Activated naive CD4-positive, alpha-beta T cell treated with anti-CD3 and anti-CD28 coated beads, Interleukin-2, amount 50 U/mL, for 72 hours (primary cell): ENCODE measurements at regions not wholly inside any gene's neighbourhood (a gene's known extent, or its start where the extent isn't known, plus 50 kb on each side); places are given as distances from the start of the nearest gene placed in this dataset.

Experiments
- ATAC-seq, 2 donors: fragments of 150-1000 bp; cut with Tn5 transposase; 2 replicates each; pipeline ENCODE4 v1.10.0; 2021; ENCODE audit warnings: mild to moderate bottlenecking in 2 of 2, moderate library complexity in 2 of 2
- DNase-seq, 2 donors: peaks; one replicate each; pipeline ENCODE4 v3.0.0; 2021 to 2022; ENCODE audit warnings: low spot score in 2 of 2
- H3K27ac Mint-ChIP-seq, 2 donors: one replicate each; pipeline ENCODE4 v1.8.0; 2022; ENCODE audit warnings: mild to moderate bottlenecking in 2 of 2, mixed read lengths in 2 of 2
- H3K36me3 Mint-ChIP-seq, 2 donors: one replicate each; pipeline ENCODE4 v1.8.0; 2022; ENCODE audit warnings: mixed read lengths in 2 of 2
- H3K9me3 Mint-ChIP-seq, 2 donors: one replicate each; pipeline ENCODE4 v1.8.0; 2022; ENCODE audit warnings: mixed read lengths in 2 of 2

GRCh38 chr20:39603219-39603618 is 641.1 kb downstream of the DHX35 start:
- Mint-ChIP-seq H3K27ac (no peak overlapping the region), H3K36me3 (no peaks in the 10 kb centered on the region), H3K9me3 (peaks cover 8 to 11% of the 10 kb centered on the region in 2 donors)
- DNase-seq: no peak
- no peak for ATAC-seq

GRCh38 chr20:39602649-39603048 is 640.5 kb downstream of the DHX35 start:
- ATAC-seq: no peak
- no peak for DNase-seq
- Mint-ChIP-seq H3K36me3 (no peaks in the 10 kb centered on the region), H3K9me3 (peaks cover 11 to 13% of the 10 kb centered on the region in 2 donors), H3K27ac (no peak overlapping the region)

DNA sequence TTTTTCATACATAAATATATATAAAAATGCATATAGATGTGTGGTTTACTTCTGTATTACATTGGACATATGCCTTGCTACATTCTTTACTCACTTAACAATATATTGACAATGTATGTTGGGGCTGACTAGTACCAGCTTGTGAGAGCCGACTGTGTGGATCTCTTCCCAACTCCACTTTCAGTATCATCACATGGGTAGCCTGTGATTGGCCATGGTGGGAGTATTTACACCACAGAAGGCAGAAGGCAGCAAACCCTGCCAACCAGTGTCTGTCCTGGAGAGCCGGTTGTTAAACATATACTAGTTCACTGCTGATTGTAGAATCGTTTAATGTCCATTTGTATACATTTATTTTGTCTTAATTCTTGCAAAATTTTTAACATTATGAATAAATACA is 638.7 kb downstream of the DHX35 start:
- DNase-seq (no peak), ATAC-seq (no peak)
- Mint-ChIP-seq H3K36me3 (no peaks in the 10 kb centered on the region), H3K27ac (no peak overlapping the region), H3K9me3 (peaks cover 11 to 13% of the 10 kb centered on the region in 2 donors)

DNA sequence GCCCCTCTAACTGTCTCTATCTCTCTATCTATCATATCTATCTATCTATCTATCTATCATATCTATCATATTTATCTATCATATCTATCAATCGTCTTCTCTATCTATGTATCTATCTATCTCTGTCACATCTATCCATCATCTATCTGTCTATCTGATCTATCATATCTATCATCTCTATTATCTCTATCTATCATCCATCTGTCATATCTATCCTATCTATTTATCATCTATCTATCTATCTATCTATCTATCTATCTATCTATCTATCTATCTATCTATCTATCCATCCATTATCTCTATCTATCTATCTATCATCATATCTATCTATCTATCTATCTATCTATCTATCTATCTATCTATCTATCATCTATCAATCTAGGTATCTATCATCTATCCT is 638.0 kb downstream of the DHX35 start:
- DNase-seq: no peak
- Mint-ChIP-seq H3K36me3 (no peaks in the 10 kb centered on the region), H3K27ac (no peak overlapping the region), H3K9me3 (peaks cover 11 to 13% of the 10 kb centered on the region in 2 donors)
- no peak for ATAC-seq

DNA sequence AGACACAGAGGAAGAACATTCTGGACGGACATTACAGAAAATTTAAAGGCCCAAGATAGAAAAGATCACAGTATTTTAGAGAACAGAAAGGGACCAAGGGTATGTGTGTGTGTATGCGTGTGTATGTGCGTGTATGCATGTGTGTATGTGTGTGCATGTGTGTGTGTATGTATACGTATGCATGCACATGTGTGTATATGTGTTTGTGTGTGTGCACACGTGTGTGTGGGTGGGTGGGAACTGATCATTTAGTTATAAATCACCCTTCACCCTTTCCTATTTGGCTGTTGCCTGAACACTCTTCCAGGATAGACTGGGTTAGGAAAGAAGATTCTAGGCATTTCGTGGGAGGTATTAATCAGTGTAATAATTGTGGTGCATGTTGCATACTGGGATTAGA is 634.4 kb downstream of the DHX35 start:
- ATAC-seq (no peak), DNase-seq (no peak)
- no peaks in the 10 kb centered on the region for H3K36me3 Mint-ChIP-seq
- H3K27ac Mint-ChIP-seq: no peak overlapping the region
- H3K9me3 Mint-ChIP-seq: peaks cover 8 to 11% of the 10 kb centered on the region in 2 donors

GRCh38 chr20:39592371-39592770 is 630.2 kb downstream of the DHX35 start:
- ATAC-seq (no peak), DNase-seq (no peak)
- no peaks in the 10 kb centered on the region for H3K36me3 Mint-ChIP-seq
- H3K9me3 Mint-ChIP-seq: peaks cover 3 to 4% of the 10 kb centered on the region in 2 donors
- no peak overlapping the region for H3K27ac Mint-ChIP-seq

DNA sequence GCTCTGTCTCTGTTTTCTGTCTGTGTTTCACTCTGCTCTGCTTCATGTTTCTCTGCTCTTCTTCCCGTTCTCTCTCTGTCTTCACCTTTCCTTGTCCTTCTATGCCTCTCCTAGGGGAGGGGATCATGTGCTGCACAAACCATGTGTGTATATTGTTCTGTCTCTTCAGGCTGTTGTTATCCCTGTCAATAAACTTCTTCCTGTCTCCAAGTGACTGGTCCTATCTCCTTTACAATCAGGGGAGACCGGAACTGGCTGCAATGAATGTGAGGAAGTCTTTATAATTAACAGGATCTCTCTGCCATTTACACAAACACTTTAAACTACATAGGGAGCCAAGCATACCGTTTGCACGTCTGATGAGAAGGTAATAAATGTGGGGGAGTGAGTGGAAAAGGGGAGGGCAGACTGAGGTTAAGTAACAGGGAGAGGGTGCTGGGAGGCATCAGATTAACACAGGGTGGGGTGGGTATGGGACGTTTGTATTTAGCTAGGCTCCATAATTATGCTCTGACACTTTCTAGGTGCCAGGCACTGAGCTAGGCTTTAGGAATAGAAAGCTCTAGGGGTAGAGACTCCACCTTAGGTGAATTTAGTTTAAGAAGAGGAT is 626.1 kb downstream of the DHX35 start:
- ATAC-seq: no peak
- H3K9me3 Mint-ChIP-seq: peaks cover 10 to 12% of the 10 kb centered on the region in 2 donors
- no peak overlapping the region for H3K27ac Mint-ChIP-seq
- peaks cover 0 to 5% of the 10 kb centered on the region in 2 donors for H3K36me3 Mint-ChIP-seq
- no peak for DNase-seq

DNA sequence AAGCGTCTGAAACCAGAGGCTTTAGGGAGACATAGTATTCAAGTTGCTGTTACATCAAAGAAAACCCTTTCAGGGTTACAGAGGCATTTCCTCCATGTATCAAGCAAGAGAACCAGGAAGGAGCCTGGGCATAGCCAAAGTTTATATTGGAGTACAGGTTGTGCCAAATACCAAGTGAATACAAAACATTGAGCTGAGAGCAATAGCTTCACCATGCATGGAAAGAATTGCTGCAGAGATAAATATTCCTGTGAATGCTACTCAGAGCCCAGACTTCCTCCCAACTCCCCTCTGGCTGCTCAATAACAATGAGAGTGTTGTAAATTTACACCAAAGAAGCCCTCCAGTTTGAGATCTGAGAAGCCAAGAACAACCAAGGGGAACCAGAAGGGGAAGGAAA is 618.9 kb downstream of the DHX35 start:
- H3K9me3 Mint-ChIP-seq: peaks cover under 1 to 8% of the 10 kb centered on the region in 2 donors
- no peak overlapping the region for H3K27ac Mint-ChIP-seq
- DNase-seq (no peak), ATAC-seq (no peak)
- H3K36me3 Mint-ChIP-seq: no peaks in the 10 kb centered on the region

- Mint-ChIP-seq H3K27ac (no peak overlapping the region), H3K9me3 (peaks cover 4 to 8% of the 10 kb centered on the region in 2 donors), H3K36me3 (no peaks in the 10 kb centered on the region)
- ATAC-seq (no peak), DNase-seq (no peak)
These were observed 614.6 kb downstream of the DHX35 start for GRCh38 chr20:39576771-39577170.

DNA sequence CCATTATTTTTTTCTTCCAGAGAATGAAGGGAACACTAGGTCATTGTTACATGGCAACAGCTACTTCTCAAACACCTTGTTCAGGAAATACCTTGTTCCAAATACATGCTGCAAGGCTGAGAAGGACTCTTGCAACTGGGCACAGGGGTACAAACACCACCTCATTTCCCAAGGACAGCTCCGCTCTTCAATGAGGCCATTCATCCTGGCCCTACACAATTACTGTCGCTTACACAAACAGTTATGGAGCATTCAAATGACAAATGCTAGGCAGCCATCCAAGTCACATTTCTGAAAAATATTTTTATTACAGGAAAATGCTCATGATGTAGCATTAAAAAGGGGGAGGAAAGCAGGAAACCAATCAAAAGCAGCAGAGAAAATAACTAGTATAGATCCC is 611.9 kb downstream of the DHX35 start:
- H3K9me3 Mint-ChIP-seq: peaks cover 0 to 4% of the 10 kb centered on the region in 2 donors
- no peaks in the 10 kb centered on the region for H3K36me3 Mint-ChIP-seq
- no peak overlapping the region for H3K27ac Mint-ChIP-seq
- DNase-seq (no peak), ATAC-seq (no peak)

DNA sequence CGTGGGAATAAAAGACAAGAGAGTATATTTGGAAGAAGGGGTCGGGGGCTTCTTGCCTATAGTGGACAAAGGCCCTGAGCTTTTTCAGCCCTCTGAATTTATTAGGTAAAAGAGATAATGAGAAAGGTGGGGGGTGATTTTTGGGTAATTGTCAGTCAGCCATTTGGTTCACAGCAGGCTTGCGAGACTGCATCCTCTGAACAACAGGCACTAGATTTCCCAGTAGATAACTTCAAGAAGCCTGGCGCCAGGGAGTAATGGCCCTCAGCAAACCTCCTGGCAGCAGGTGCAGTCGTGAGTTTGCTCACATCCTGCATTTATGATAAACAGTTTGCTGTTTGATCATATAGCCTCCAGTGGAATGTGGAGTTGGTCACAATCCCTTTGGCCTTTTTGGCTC is 609.0 kb downstream of the DHX35 start:
- Mint-ChIP-seq H3K9me3 (peaks cover 0 to 4% of the 10 kb centered on the region in 2 donors), H3K27ac (no peak overlapping the region), H3K36me3 (no peaks in the 10 kb centered on the region)
- DNase-seq (no peak), ATAC-seq (no peak)

DNA sequence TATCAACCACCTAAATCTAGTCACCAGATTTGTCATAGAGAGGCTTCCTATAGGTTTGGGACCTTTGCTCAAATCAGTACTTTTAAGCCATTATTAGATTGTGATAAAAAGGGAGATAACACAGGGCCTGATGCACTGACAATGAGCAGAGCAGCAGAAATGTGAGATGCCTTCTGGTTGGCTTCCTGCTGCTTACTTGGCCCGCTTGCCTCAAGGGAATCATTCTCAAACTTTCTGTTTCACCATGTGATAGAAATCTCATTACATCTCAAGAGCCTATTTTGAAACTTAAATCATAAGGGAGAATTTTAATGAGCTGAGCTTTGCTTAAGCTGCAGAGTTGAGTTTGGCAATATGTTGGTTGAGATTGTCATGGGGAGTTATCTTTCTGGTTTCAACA is 606.0 kb downstream of the DHX35 start:
- H3K36me3 Mint-ChIP-seq: no peaks in the 10 kb centered on the region
- H3K27ac Mint-ChIP-seq: no peak overlapping the region
- no peak for ATAC-seq
- no peaks in the 10 kb centered on the region for H3K9me3 Mint-ChIP-seq
- DNase-seq: no peak

DNA sequence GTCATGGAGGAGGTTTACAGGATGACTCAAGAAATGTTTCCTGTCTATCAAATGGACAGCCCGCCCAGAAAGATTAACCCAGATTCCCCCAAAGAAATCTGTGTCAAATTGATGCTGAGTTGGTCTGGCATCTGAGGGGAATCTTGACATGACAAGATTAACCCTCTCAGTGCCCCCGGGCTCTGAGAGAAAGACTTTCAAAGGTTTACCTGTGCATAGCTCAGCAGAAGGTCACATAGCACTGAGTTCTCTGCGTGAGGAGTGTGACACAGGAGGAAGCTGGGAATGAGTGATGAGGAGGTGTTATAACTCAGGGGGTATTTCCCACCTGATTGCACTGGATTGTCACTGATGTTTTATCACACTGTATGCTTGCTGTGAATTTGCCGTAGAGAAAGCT is 601.2 kb downstream of the DHX35 start:
- H3K27ac Mint-ChIP-seq: no peak overlapping the region
- DNase-seq (no peak), ATAC-seq (peak; percentile 34 to 69)
- no peaks in the 10 kb centered on the region for H3K9me3 Mint-ChIP-seq
- no peaks in the 10 kb centered on the region for H3K36me3 Mint-ChIP-seq

DNA sequence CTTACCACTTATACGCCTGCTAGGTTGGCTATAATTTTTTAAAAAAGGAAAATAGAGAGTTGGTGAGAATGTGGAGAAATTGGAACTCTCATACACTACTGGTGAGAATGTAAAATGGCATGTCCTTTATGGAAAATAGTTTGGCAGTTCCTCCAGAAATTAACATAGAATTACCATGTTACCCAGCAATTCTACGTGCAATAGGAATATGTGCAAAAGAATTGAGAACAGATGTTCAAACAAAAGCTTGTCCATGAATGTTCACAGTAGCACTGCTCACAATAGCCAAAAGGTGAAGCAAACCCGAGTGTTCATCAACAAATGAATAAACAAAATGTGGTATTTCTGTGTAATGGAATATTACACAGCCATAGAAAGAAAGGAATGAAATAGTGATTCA is 592.2 kb downstream of the DHX35 start:
- DNase-seq (no peak), ATAC-seq (no peak)
- H3K36me3 Mint-ChIP-seq: no peaks in the 10 kb centered on the region
- no peak overlapping the region for H3K27ac Mint-ChIP-seq
- peaks cover 0 to 3% of the 10 kb centered on the region in 2 donors for H3K9me3 Mint-ChIP-seq

DNA sequence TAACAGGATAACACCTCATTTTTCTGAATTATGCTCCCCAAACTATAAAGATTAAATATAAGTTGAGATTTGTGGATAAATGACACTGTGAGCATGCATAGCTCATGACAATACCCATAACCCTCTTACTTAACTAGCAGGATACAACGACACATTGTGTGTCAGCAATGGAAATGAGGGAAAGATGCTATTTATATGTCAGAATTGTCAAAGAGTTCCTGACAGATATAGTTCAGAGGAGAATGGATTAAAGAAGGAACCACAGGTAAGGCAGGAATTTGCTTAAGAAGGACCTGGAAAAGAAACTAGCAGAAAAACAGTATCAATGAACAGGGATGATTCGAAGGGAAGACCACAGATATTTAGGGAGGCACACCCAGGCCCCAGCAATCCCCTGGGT is 591.0 kb downstream of the DHX35 start:
- no peak for ATAC-seq

DNA sequence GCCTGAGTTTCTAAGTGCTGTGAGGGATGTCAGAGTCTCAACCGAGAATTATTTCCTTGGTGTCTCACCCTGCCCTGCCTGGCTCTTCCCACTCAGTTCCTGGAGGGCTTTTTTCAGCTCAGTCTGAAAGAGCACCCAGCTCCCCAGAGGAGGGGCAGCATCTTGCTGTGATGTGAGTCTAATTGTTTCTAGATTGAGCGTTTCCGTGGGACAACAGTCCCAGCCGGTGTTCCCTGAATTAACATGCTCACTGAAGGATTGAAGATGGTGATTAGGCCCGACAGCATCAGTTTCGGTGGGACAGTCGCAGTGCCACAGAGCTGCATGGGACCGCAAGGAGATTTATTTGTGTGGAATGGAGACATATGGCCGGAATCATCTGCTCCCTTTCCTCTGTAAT is 587.6 kb downstream of the DHX35 start:
- no peak for DNase-seq
- Mint-ChIP-seq H3K36me3 (no peaks in the 10 kb centered on the region), H3K27ac (no peak overlapping the region), H3K9me3 (peaks cover 3 to 15% of the 10 kb centered on the region in 2 donors)
- no peak for ATAC-seq

More for the DNA sequence above, 591.0 kb downstream of the DHX35 start:
- Mint-ChIP-seq H3K9me3 (peaks cover 0 to 3% of the 10 kb centered on the region in 2 donors), H3K27ac (no peak overlapping the region), H3K36me3 (no peaks in the 10 kb centered on the region)
- DNase-seq: no peak

DNA sequence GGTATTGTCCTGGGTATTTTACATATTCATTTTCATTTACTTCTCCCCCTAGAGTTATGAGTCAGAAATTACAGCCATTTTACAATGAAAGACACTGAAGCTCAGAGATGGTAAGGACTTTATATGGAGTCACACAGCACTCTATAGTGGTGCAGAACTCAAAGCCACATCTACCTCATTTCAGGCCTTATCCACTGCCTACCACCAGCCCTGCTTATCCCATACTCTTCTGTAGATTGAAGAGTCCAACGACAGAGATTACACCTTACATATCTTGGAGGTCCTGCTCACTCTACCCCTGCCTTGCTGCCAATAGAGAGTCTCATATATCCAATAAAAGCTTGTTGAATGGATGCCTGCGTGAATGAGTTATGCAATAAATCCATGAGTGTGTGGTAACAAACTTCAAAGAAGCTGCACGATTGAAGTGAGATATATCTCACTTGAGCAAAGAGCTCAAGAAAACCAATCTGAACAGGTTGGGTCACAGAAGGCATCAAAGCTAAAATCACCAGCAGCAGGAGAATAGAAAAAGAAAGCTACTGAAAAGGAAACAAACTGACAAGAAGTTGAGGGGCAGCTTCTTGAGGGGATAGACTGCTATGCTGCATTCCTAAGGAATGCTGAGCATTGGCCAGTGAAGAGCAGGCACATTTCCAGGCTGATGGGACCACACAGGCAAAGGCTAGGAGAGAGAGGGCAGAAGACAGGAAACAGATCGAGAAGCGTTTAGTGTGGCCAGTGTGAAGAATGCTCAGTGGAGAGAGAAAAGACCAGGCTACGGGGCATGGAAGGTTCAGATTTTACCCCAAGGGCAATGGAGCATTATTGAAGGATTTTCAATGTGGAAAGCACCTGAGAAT is 585.6 kb downstream of the DHX35 start:
- H3K36me3 Mint-ChIP-seq: no peaks in the 10 kb centered on the region
- DNase-seq (no peak), ATAC-seq (no peak)
- H3K9me3 Mint-ChIP-seq: peaks cover 3 to 13% of the 10 kb centered on the region in 2 donors
- no peak overlapping the region for H3K27ac Mint-ChIP-seq
